AG04449 (cell line): ENCODE measurements at regions not wholly inside any gene's neighbourhood (a gene's known extent, or its start where the extent isn't known, plus 50 kb on each side); places are given as distances from the start of the nearest gene placed in this dataset.

Source experiments
- CTCF ChIA-PET: fragments of 350-600 bp; formaldehyde crosslinking; extraction: SDS; loops from one replicate; lab custom pipeline; 2021; ENCODE audit warnings: antibody characterized with exemption; lab: Yijun Ruan, JAX
- POLR2A ChIA-PET: fragments of 400-600, 350-600 bp; formaldehyde crosslinking; extraction: SDS; loops from one replicate; lab custom pipeline; 2020; ENCODE audit warnings: antibody characterized with exemption, inconsistent platforms; lab: Yijun Ruan, JAX
- DNase-seq: peaks from one replicate; pipeline ENCODE4 v3.0.0-alpha.2; 2010; ENCODE audit warnings: low read depth, low spot score
- H3K4me3 ChIP-seq: 2 replicates; pipeline ENCODE4 v1.5.1; 2011; ENCODE audit warnings: low read depth, mild to moderate bottlenecking, control low read depth, low read length
- TF ChIP-seq, protein P1 (sequence below): IDR thresholded peaks from one replicate; pipeline ENCODE4 v1.5.1; 2011; ENCODE audit warnings: mild to moderate bottlenecking, moderate library complexity, low read length, control low read depth, inconsistent platforms; ENCODE audit not compliant: insufficient read depth; ENCODE audit errors: missing control alignments

GRCh38 chr3:31289584-31289983 is 243.1 kb upstream of the STT3B start:
- H3K4me3 ChIP-seq = no peak overlapping the region
- ChIA-PET CTCF (no interaction called here), POLR2A (no interaction called here)
- TF ChIP-seq, protein P1, sequence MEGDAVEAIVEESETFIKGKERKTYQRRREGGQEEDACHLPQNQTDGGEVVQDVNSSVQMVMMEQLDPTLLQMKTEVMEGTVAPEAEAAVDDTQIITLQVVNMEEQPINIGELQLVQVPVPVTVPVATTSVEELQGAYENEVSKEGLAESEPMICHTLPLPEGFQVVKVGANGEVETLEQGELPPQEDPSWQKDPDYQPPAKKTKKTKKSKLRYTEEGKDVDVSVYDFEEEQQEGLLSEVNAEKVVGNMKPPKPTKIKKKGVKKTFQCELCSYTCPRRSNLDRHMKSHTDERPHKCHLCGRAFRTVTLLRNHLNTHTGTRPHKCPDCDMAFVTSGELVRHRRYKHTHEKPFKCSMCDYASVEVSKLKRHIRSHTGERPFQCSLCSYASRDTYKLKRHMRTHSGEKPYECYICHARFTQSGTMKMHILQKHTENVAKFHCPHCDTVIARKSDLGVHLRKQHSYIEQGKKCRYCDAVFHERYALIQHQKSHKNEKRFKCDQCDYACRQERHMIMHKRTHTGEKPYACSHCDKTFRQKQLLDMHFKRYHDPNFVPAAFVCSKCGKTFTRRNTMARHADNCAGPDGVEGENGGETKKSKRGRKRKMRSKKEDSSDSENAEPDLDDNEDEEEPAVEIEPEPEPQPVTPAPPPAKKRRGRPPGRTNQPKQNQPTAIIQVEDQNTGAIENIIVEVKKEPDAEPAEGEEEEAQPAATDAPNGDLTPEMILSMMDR = no peak
- no peak for DNase-seq

GRCh38 chr3:31290046-31290445 is 242.7 kb upstream of the STT3B start:
- no peak overlapping the region for H3K4me3 ChIP-seq
- TF ChIP-seq, protein P1 = no peak
- CTCF ChIA-PET = no interaction called here
- no peak for DNase-seq
- POLR2A ChIA-PET = no interaction called here

DNA sequence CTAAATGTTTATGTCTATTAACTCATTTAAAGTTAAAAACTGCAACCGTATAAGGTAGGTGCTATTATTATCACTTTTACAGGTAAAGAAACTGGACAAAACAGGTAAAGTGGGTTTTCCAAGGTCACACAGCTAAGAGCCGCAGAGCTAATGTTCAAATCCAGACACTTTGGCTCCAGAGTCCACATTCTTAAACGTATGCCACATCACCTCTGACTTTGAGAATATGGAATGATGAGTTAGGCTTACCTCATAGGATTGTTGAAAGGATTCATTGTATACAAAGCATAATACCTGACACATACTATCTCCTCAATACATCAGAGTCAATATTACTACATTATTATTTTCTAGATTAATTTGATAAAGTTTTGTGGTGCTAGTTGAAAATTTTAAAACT is 240.9 kb upstream of the STT3B start:
- ChIA-PET POLR2A (no interaction called here), CTCF (no interaction called here)
- TF ChIP-seq, protein P1 = no peak
- no peak overlapping the region for H3K4me3 ChIP-seq
- DNase-seq = no peak

- POLR2A ChIA-PET = no interaction called here
- H3K4me3 ChIP-seq = no peak overlapping the region
- CTCF ChIA-PET = interaction anchor here (1.2 kb wide), 1 partner anchor 8 kb away, joined by 3 read pairs; no protein-coding TSS in a partner anchor
- TF ChIP-seq, protein P1 = no peak
- no peak for DNase-seq
Observed at GRCh38 chr3:31294430-31295149, 238.1 kb upstream of the STT3B start.

DNA sequence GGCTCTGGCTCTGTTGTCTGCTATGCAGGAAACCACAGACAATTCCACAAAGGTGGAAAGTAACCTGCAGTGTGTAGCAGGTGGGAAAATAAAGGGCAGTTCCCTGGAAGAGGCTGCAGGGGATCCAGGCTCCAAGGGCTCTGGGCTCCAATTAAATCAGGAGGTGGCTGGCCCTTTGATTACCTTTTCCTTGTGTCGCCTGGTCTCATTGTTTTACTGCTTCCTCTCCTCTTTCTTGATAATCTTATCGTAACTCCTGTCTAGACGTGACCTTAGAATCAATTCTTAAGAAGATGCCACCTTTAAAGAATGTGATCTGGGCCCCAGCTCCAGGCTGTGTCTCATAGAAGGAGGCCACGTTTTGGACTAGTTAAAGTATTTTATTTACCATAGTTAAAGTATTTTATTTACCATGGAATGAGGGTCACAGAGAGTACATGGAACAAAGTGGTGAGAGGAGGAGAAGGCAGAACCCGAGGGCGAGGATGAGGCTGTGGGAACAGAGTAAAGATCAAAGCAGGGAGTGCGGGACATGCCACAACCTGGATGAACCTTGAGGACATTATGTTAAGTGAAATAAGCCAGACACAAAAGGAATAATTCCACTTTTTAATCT is 237.5 kb upstream of the STT3B start:
- ChIA-PET POLR2A (no interaction called here), CTCF (no interaction called here)
- TF ChIP-seq, protein P1 = no peak
- no peak for DNase-seq
- H3K4me3 ChIP-seq = no peak overlapping the region

GRCh38 chr3:31297726-31298298 is 234.9 kb upstream of the STT3B start:
- no peak for DNase-seq
- POLR2A ChIA-PET = no interaction called here
- H3K4me3 ChIP-seq = no peak overlapping the region
- CTCF ChIA-PET = no interaction called here
- TF ChIP-seq, protein P1 = no peak
